HepG2 (cell line): ENCODE measurements at regions not wholly inside any gene's neighbourhood (a gene's known extent, or its start where the extent isn't known, plus 50 kb on each side); places are given as distances from the start of the nearest gene placed in this dataset.

Experiments
- ATAC-seq: fragments of 200-7000 bp; cut with Tn5 transposase; 3 replicates; pipeline ENCODE4 v1.9.1; 2020; ENCODE audit warnings: mild to moderate bottlenecking, moderate library complexity
- BruUV-seq: library from RNA; stranded (reverse); fragments of 400-500 nt; replicated peaks from 2 replicates; lab custom pipeline; 2021; lab: Mats Ljungman, UMichigan
- CTCF ChIA-PET: fragments of 300-600 bp; formaldehyde crosslinking; extraction: SDS; loops from one replicate; lab custom pipeline; 2021; ENCODE audit warnings: low total read pairs, inconsistent platforms, low intra/inter-chr PET ratio; lab: Yijun Ruan, JAX
- POLR2A ChIA-PET: fragments of 350-600 bp; sonication (Branson Sonifier 250); formaldehyde crosslinking; loops from one replicate; lab custom pipeline; 2020; ENCODE audit warnings: antibody characterized with exemption, inconsistent platforms; lab: Yijun Ruan, JAX
- DNase-seq: peaks from one replicate; pipeline ENCODE4 v3.0.0-alpha.2; 2015; ENCODE audit warnings: low spot score
- FAIRE-seq: peaks from 3 replicates; lab custom pipeline; 2011; peaks lifted over from hg19 to GRCh38; lab: Jason Lieb, UNC
- H2AFZ ChIP-seq: one replicate; pipeline ENCODE4 v1.6.1; 2011; ENCODE audit warnings: low read length, inconsistent platforms
- H3K27ac ChIP-seq: fragments of 300-600 bp; 3 replicates; pipeline ENCODE4 v1.8.0; 2011; ENCODE audit warnings: mixed run types, mild to moderate bottlenecking, mixed read lengths, low read length, inconsistent platforms; ENCODE audit not compliant: insufficient read depth; ENCODE audit errors: extremely low read length
- H3K27me3 ChIP-seq, 2 experiments: fragments of 200-600 bp in 1 of 2; 2 replicates in 1 of 2; 3 replicates in 1 of 2; pipeline versions ENCODE4 v1.6.0 to v1.8.0; 2011; ENCODE audit warnings: low read length in 2 of 2, mild to moderate bottlenecking in 2 of 2, moderate library complexity in 2 of 2, inconsistent platforms in 1 of 2; ENCODE audit not compliant: insufficient read depth in 2 of 2, control insufficient read depth in 1 of 2
- H3K36me3 ChIP-seq, 2 experiments: fragments of 200-600 bp in 1 of 2; replicated peaks in 1 of 2; 2 replicates in 1 of 2; 3 replicates in 1 of 2; pipeline versions ENCODE4 v1.5.1 to v1.8.0; 2011; ENCODE audit warnings: low read length in 2 of 2, inconsistent platforms in 1 of 2; ENCODE audit not compliant: insufficient read depth in 2 of 2, control insufficient read depth in 1 of 2
- H3K4me1 ChIP-seq: 2 replicates; pipeline ENCODE4 v1.5.1; 2012; ENCODE audit warnings: low read length, inconsistent platforms; ENCODE audit not compliant: insufficient read depth
- H3K4me2 ChIP-seq: 2 replicates; pipeline ENCODE4 v1.6.0; 2011; ENCODE audit warnings: low read depth, low read length, inconsistent platforms
- H3K4me3 ChIP-seq, 3 experiments: fragments of 200-600 bp in 1 of 3; sonication (generic), shearing (Covaris generic) in 1 of 3; replicated peaks in 1 of 3; 2 replicates each; pipeline ENCODE4 v1.5.1; 2011 to 2016; ENCODE audit warnings: low read length in 3 of 3, inconsistent platforms in 2 of 3, low read depth in 2 of 3, mild to moderate bottlenecking in 2 of 3, control low read depth in 1 of 3, mixed read lengths in 1 of 3; ENCODE audit not compliant: insufficient read depth in 1 of 3
- H3K79me2 ChIP-seq: one replicate; pipeline ENCODE4 v1.6.1; 2011; ENCODE audit warnings: low read length, inconsistent platforms; ENCODE audit not compliant: insufficient read depth
- H3K9ac ChIP-seq: 2 replicates; pipeline ENCODE4 v1.6.0; 2011; ENCODE audit warnings: mild to moderate bottlenecking, low read depth, low read length, inconsistent platforms; ENCODE audit not compliant: insufficient read depth
- H3K9me3 ChIP-seq: 2 replicates; pipeline ENCODE4 v1.5.1; 2012; ENCODE audit warnings: mild to moderate bottlenecking, low read length
- H4K20me1 ChIP-seq: 2 replicates; pipeline ENCODE4 v1.6.0; 2011; ENCODE audit warnings: inconsistent platforms, mild to moderate bottlenecking, low read length, moderate library complexity; ENCODE audit not compliant: insufficient read depth
- DNMT1 ChIP-seq: sonication (generic); formaldehyde crosslinking; IDR thresholded peaks from 2 replicates; pipeline ENCODE4 v1.5.1; 2020; ENCODE audit warnings: mild to moderate bottlenecking, missing genetic modification reagents
- FOXK2 ChIP-seq: fragments of 450-650 bp; IDR thresholded peaks from 2 replicates; pipeline ENCODE4 v1.6.1; 2016
- GABPA ChIP-seq, 2 experiments: IDR thresholded peaks; 2 replicates each; pipeline ENCODE4 v1.6.1; 2011 to 2016; ENCODE audit warnings: low read depth in 2 of 2, low read length in 1 of 2, missing biosample characterization in 1 of 2, missing genetic modification characterization in 1 of 2
- HDAC2 ChIP-seq: sonication (generic); formaldehyde crosslinking; IDR thresholded peaks from 2 replicates; pipeline ENCODE4 v1.4.0; 2020; ENCODE audit warnings: missing genetic modification reagents
- NFE2L1 ChIP-seq: sonication (generic); formaldehyde crosslinking; IDR thresholded peaks from 2 replicates; pipeline ENCODE4 v1.4.0; 2020; ENCODE audit warnings: missing genetic modification reagents, mild to moderate bottlenecking, borderline replicate concordance
- RCOR2 ChIP-seq: IDR thresholded peaks from 2 replicates; pipeline ENCODE4 v1.6.1; 2016; ENCODE audit warnings: missing biosample characterization, missing genetic modification reagents
- ZFP36L2 ChIP-seq: sonication (generic); formaldehyde crosslinking; IDR thresholded peaks from 2 replicates; pipeline ENCODE4 v1.4.0; 2020; ENCODE audit warnings: missing genetic modification reagents
- ZNF589 ChIP-seq: sonication (generic); formaldehyde crosslinking; conservative IDR thresholded peaks from 2 replicates; pipeline ENCODE4 v1.8.0; 2022; ENCODE audit warnings: mild to moderate bottlenecking, moderate library complexity, missing genetic modification reagents
- ZNF605 ChIP-seq: sonication (generic); formaldehyde crosslinking; IDR thresholded peaks from 2 replicates; pipeline ENCODE4 v1.8.0; 2022; ENCODE audit warnings: mild to moderate bottlenecking, missing genetic modification reagents
- ZNF776 ChIP-seq: sonication (generic); formaldehyde crosslinking; IDR thresholded peaks from 2 replicates; pipeline ENCODE4 v1.4.0; 2020; ENCODE audit warnings: mild to moderate bottlenecking, missing genetic modification reagents
- WGBS: methylation state at CpG from one replicate; pipeline ENCODE4 v1.1.6; 2017; ENCODE audit warnings: low lambda C conversion rate; 5-methylcytosine and 5-hydroxymethylcytosine counted together
- in situ Hi-C: cut with HindIII; loops from 2 replicates; pipeline ENCODE4 v1.10.0; 2017; ENCODE audit warnings: low pct_unique_long_range_greater_than_20kb; ENCODE audit not compliant: extremely low pct_ligation_motif_present
- intact Hi-C: fragments of 100-400 bp; cut with micrococcal nuclease; formaldehyde crosslinking; loops from one replicate; pipeline ENCODE4 v1.10.0; 2022; ENCODE audit not compliant: unreplicated experiment

DNA sequence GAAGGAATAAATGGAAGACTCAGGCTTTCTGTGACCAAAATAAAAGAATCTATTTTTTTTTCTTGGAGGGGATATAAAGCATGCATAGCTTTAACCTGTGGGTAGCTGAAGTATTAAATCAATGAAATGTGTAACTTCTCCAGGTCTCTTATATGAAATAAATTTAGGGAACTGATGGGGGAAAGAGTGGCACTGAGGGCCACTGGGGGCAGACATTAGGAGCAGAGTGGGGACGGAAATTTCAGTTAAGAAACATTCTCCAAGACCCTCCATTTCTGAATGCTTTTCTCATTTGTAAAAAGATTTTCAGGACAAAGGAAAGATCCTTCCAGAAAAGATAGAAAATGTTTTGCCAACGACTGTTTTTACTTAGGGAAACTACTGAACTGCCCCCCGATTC lies 131.0 kb downstream of the GPX5 start:
- POLR2A ChIA-PET, result no interaction called here
- Histone ChIP-seq H3K27ac (no peak overlapping the region), H3K9ac (no peak overlapping the region), H3K4me2 (peak overlapping the region; percentile 86), H3K36me3 (no peaks in the 10 kb centered on the region), H4K20me1 (no peaks in the 10 kb centered on the region), H3K79me2 (no peaks in the 10 kb centered on the region), H3K27me3 (peaks cover 1 to 16% of the 10 kb centered on the region in 2 experiments; a peak in 2 of 5 replicates), H3K4me1 (peaks cover 29% of the 10 kb centered on the region), H3K4me3 (peak overlapping the region in 1 of 3 experiments; percentile 72; a peak in 2 of 6 replicates)
- DNase-seq (no peak), FAIRE-seq (no peak), ATAC-seq (no peak)
- intact Hi-C loops, result loop anchor here (5.0 kb wide), 1 partner anchor 69 kb away; a partner anchor contains a TSS
- WGBS, result 3% methylated on average over 3 of the region's 3 CpGs
- CTCF ChIA-PET, result no interaction called here
- BruUV-seq, result no TSS peak
- no peak for TF ChIP-seq ZNF605 (CRISPR knock-in tag)
- TF ChIP-seq GABPA (IDR thresholded peaks at IDR 0.05; ENCODE audit: low read depth, low read length), result no peak
- TF ChIP-seq GABPA (CRISPR knock-in tag; IDR thresholded peaks at IDR 0.05; ENCODE audit: low read depth), result no peak
- TF ChIP-seq DNMT1, result no peak
- TF ChIP-seq ZNF776, result no peak
- TF ChIP-seq ZFP36L2 (CRISPR knock-in tag), result no peak
- TF ChIP-seq NFE2L1 (CRISPR knock-in tag), result no peak
- TF ChIP-seq ZNF589 (CRISPR knock-in tag), result no peak
- TF ChIP-seq, all 625 proteins: peak for 0
- in situ Hi-C loops, result no loop called here
- Histone ChIP-seq H3K9me3 (no peaks in the 10 kb centered on the region), H2AFZ (peak overlapping the region; percentile 60)

DNA sequence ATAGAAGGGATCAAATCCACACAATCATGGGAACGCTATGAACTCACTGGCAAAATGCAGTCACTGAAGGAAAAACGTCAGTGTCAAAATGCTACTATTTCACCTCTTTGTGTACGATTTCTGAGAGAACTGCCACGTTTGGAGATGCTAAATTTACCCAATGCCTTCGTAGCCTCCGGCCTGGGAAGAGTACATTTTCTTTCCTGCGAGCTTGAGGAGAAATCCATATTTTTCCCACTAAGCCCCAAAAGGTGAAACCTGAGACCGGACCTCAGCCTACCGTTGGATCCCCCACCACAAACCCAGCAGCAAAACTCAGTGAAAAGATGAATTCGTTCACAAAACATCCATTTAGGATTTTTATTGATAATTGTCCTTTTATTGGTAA lies 131.7 kb downstream of the GPX5 start:
- Histone ChIP-seq H3K27me3 (peaks cover 1 to 16% of the 10 kb centered on the region in 2 experiments; a peak in 2 of 5 replicates), H4K20me1 (no peaks in the 10 kb centered on the region), H3K9me3 (no peaks in the 10 kb centered on the region), H3K27ac (no peak overlapping the region), H3K9ac (no peak overlapping the region), H3K4me3 (peak overlapping the region; percentile 51 to 72 (median 59)), H3K36me3 (no peaks in the 10 kb centered on the region), H2AFZ (peak overlapping the region; percentile 60), H3K4me1 (peaks cover 29% of the 10 kb centered on the region), H3K4me2 (peak overlapping the region; percentile 86), H3K79me2 (no peaks in the 10 kb centered on the region)
- WGBS, result 6% methylated on average over 10 of the region's 10 CpGs
- in situ Hi-C loops (no loop called here), intact Hi-C loops (loop anchor here (5.0 kb wide), 1 partner anchor 70 kb away; a partner anchor contains a TSS)
- no peak for FAIRE-seq
- CTCF ChIA-PET, result no interaction called here
- peak; percentile 50 for ATAC-seq
- TF ChIP-seq HDAC2, result 0 out of 2 replicates have a peak, but pooled peaks have one; percentile 1
- no peak for TF ChIP-seq FOXK2
- 0 out of 2 replicates have a peak, but pooled peaks have one; percentile 2 for TF ChIP-seq RCOR2 (CRISPR knock-in tag)
- POLR2A ChIA-PET, result no interaction called here
- DNase-seq, result no peak
- no TSS peak for BruUV-seq
